ENCODE measurements at regions not wholly inside any gene's neighbourhood (a gene's known extent, or its start where the extent isn't known, plus 50 kb on each side); places are given as distances from the start of the nearest gene placed in this dataset.

DNA sequence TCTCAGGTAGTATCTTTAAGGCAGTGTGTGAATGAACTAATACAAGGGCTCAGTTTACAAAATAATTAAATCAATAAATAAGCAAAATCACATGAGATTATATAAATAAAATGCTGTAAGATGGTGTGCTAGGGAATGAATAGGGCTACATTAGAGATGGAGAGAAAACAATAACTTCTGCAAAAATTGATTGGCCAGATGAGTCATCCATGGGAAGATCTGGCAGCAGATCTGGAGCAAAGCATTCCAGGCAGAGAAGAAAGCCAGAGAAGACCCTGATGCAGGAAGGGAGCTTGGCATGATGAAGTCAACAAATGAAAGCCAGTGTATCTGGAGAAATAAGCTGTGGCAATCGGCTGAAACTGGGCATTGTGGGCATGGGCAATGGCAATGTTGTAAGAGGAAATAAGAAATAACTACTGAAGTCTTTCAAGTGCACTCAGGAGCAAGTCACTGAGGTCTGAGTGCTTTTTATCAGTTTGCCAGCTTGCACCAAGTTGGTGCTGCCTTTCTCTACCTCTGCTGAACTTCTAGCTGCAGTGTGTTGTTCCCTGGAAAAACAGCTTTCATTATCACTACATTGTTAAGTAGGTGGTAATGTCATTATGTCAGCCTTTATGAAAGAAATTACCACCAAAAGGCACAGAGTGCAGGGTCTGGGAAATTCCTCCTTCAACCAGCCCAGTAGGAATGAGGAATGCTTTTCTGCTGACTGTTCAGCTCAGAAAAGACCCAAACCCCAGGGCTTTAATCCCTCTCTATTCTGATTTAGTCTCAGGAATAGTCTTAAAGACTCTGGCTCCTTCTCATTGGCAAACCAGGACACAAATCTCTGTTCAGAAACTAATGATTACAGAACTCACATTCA, 231.6 kb downstream of the HTR1B start:
- POLR2A ChIA-PET = no interaction called here
- TF ChIP-seq SIN3A (IDR thresholded peaks at IDR 0.05; ENCODE audit: borderline replicate concordance, insufficient read depth, low read depth, low read length) (no peak), TCF7L2 (IDR thresholded peaks at IDR 0.05; ENCODE audit: low read depth, low read length) (no peak), POLR2AphosphoS5 (IDR thresholded peaks at IDR 0.05; ENCODE audit: low read depth, low read length) (no peak)
- TF ChIP-seq, protein P1, sequence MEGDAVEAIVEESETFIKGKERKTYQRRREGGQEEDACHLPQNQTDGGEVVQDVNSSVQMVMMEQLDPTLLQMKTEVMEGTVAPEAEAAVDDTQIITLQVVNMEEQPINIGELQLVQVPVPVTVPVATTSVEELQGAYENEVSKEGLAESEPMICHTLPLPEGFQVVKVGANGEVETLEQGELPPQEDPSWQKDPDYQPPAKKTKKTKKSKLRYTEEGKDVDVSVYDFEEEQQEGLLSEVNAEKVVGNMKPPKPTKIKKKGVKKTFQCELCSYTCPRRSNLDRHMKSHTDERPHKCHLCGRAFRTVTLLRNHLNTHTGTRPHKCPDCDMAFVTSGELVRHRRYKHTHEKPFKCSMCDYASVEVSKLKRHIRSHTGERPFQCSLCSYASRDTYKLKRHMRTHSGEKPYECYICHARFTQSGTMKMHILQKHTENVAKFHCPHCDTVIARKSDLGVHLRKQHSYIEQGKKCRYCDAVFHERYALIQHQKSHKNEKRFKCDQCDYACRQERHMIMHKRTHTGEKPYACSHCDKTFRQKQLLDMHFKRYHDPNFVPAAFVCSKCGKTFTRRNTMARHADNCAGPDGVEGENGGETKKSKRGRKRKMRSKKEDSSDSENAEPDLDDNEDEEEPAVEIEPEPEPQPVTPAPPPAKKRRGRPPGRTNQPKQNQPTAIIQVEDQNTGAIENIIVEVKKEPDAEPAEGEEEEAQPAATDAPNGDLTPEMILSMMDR (IDR thresholded peaks at IDR 0.05) = no peak
- TF ChIP-seq, protein P2, sequence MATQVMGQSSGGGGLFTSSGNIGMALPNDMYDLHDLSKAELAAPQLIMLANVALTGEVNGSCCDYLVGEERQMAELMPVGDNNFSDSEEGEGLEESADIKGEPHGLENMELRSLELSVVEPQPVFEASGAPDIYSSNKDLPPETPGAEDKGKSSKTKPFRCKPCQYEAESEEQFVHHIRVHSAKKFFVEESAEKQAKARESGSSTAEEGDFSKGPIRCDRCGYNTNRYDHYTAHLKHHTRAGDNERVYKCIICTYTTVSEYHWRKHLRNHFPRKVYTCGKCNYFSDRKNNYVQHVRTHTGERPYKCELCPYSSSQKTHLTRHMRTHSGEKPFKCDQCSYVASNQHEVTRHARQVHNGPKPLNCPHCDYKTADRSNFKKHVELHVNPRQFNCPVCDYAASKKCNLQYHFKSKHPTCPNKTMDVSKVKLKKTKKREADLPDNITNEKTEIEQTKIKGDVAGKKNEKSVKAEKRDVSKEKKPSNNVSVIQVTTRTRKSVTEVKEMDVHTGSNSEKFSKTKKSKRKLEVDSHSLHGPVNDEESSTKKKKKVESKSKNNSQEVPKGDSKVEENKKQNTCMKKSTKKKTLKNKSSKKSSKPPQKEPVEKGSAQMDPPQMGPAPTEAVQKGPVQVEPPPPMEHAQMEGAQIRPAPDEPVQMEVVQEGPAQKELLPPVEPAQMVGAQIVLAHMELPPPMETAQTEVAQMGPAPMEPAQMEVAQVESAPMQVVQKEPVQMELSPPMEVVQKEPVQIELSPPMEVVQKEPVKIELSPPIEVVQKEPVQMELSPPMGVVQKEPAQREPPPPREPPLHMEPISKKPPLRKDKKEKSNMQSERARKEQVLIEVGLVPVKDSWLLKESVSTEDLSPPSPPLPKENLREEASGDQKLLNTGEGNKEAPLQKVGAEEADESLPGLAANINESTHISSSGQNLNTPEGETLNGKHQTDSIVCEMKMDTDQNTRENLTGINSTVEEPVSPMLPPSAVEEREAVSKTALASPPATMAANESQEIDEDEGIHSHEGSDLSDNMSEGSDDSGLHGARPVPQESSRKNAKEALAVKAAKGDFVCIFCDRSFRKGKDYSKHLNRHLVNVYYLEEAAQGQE (IDR thresholded peaks at IDR 0.05; ENCODE audit: insufficient read depth in 1 of 2, low read depth in 2 of 2, low read length in 1 of 2) = no peak
- no peaks in the 10 kb centered on the region for H3K9me3 ChIP-seq (ENCODE audit: control insufficient read depth, insufficient read depth, low read depth, low read length)
- CTCF ChIA-PET = interaction anchor here (0.6 kb wide), 1 partner anchor 11 kb away, joined by 7 read pairs; no protein-coding TSS in a partner anchor
- ATAC-seq (no peak), DNase-seq (ENCODE audit: low read depth, low spot score) (no peak)
- intact Hi-C loops (cut with micrococcal nuclease; ENCODE audit: unreplicated experiment) = no loop called here
- no peaks in the 10 kb centered on the region for H3K4me1 ChIP-seq (ENCODE audit: control insufficient read depth, insufficient read depth, low read length)
- no TSS peak for BruUV-seq (replicated peaks)
- no peak overlapping the region for H3K27ac ChIP-seq (ENCODE audit: low read length)
- H3K27me3 ChIP-seq (ENCODE audit: control insufficient read depth, insufficient read depth, low read length) = no peaks in the 10 kb centered on the region
- in situ Hi-C loops (cut with HindIII; ENCODE audit: low pct_unique_long_range_greater_than_20kb, low sequenced_read_pairs) = no loop called here
- no peak overlapping the region for H3K4me3 ChIP-seq (ENCODE audit: low read depth in 2 of 2, low read length in 2 of 2)
- no peaks in the 10 kb centered on the region for H3K36me3 ChIP-seq (ENCODE audit: control insufficient read depth, insufficient read depth, low read length)

DNA sequence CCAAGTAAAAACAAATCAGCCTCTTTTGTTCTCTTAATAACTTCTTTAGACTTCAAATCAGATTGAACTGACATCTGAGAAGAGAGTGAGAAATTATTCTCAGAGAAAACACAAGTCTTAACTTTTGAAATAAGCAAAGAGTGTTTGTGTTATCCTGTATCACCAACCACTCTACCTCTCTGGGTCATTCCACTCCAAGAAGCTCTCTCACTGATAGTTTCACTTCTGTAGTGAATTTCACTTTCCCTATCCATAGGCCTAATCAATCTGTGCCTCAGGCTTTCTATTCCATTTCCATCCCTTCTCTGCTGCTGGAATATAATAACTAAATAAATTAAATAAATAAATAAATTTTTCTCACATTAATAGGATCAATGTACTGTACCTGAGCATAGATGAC, 235.0 kb downstream of the HTR1B start:
- Histone ChIP-seq H3K27me3 (ENCODE audit: control insufficient read depth, insufficient read depth, low read length) (no peaks in the 10 kb centered on the region), H3K9me3 (ENCODE audit: control insufficient read depth, insufficient read depth, low read depth, low read length) (no peaks in the 10 kb centered on the region), H3K4me1 (ENCODE audit: control insufficient read depth, insufficient read depth, low read length) (no peaks in the 10 kb centered on the region), H3K4me3 (ENCODE audit: low read depth in 2 of 2, low read length in 2 of 2) (no peak overlapping the region), H3K27ac (ENCODE audit: low read length) (no peak overlapping the region), H3K36me3 (ENCODE audit: control insufficient read depth, insufficient read depth, low read length) (no peaks in the 10 kb centered on the region)
- BruUV-seq (replicated peaks) = no TSS peak
- intact Hi-C loops (cut with micrococcal nuclease; ENCODE audit: unreplicated experiment) (no loop called here), in situ Hi-C loops (cut with HindIII; ENCODE audit: low pct_unique_long_range_greater_than_20kb, low sequenced_read_pairs) (no loop called here)
- POLR2A ChIA-PET = no interaction called here
- ATAC-seq (no peak), DNase-seq (ENCODE audit: low read depth, low spot score) (no peak)
- TF ChIP-seq SIN3A (IDR thresholded peaks at IDR 0.05; ENCODE audit: borderline replicate concordance, insufficient read depth, low read depth, low read length) (no peak), TCF7L2 (IDR thresholded peaks at IDR 0.05; ENCODE audit: low read depth, low read length) (no peak), POLR2AphosphoS5 (IDR thresholded peaks at IDR 0.05; ENCODE audit: low read depth, low read length) (no peak)
- TF ChIP-seq, protein P1 (IDR thresholded peaks at IDR 0.05) = no peak
- TF ChIP-seq, protein P2 (IDR thresholded peaks at IDR 0.05; ENCODE audit: insufficient read depth in 1 of 2, low read depth in 2 of 2, low read length in 1 of 2) = no peak
- CTCF ChIA-PET = interaction anchor here (0.7 kb wide), 1 partner anchor 245 kb away, joined by 3 read pairs; no protein-coding TSS in a partner anchor

All from Panc1 (cell line).